T-helper 1 cell treated with Interleukin-12 subunit alpha and Interleukin-12 subunit beta and Interleukin-4 antibody, amounts not matched to agents 30 μg/mL and 1 μg/mL, for 36 hours (primary cell): ENCODE measurements at regions not wholly inside any gene's neighbourhood (a gene's known extent, or its start where the extent isn't known, plus 50 kb on each side); places are given as distances from the start of the nearest gene placed in this dataset.

Experiments used
- H3K27ac Mint-ChIP-seq: one replicate; pipeline ENCODE4 v1.8.0; 2021; ENCODE audit warnings: mild to moderate bottlenecking, mixed read lengths
- H3K27me3 Mint-ChIP-seq: one replicate; pipeline ENCODE4 v1.8.0; 2021; ENCODE audit warnings: low read depth, mixed read lengths
- H3K36me3 Mint-ChIP-seq: one replicate; pipeline ENCODE4 v1.8.0; 2021; ENCODE audit warnings: low read depth, mixed read lengths
- H3K4me1 Mint-ChIP-seq: one replicate; pipeline ENCODE4 v1.8.0; 2021; ENCODE audit warnings: low read depth, mixed read lengths
- H3K4me3 Mint-ChIP-seq: one replicate; pipeline ENCODE4 v1.8.0; 2021; ENCODE audit warnings: mild to moderate bottlenecking, moderate library complexity, mixed read lengths
- H3K9me3 Mint-ChIP-seq: one replicate; pipeline ENCODE4 v1.8.0; 2021; ENCODE audit warnings: mixed read lengths

DNA sequence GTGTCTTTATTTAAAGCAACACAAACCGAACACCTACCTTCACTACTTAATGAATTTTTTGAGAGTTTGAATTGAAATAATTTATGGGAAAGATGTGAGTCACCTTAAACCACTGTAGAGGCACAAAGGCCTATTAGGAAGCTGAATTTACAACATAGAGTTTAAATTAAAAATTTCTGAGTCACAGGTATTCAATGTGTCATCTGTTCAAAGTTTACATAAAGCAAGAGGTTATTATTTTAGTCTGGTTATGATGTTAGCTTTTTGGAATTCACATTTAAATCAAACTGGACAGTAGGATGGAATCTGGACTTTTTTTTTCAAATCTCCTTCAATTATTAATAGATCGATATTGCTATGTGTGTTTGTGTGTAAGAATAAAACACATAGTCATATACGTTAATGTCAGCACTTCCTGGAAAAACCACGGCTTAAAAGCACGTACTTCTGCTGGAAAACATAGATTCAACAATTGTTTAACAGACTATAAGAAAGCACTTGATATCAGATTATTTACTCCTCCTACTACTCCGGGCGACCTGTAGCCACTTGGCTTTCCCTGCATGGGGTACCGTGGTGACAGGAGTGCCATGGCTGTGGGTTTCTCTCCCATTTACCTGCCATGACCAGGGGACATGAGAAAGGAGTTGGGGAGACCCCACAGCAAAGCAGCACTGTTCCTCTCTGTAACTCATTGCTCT lies 638.6 kb downstream of the SEMA5A start:
- Mint-ChIP-seq H3K4me1 (no peaks in the 10 kb centered on the region), H3K36me3 (no peaks in the 10 kb centered on the region), H3K4me3 (no peak overlapping the region), H3K27ac (no peak overlapping the region), H3K9me3 (peaks cover 4% of the 10 kb centered on the region), H3K27me3 (no peaks in the 10 kb centered on the region)

DNA sequence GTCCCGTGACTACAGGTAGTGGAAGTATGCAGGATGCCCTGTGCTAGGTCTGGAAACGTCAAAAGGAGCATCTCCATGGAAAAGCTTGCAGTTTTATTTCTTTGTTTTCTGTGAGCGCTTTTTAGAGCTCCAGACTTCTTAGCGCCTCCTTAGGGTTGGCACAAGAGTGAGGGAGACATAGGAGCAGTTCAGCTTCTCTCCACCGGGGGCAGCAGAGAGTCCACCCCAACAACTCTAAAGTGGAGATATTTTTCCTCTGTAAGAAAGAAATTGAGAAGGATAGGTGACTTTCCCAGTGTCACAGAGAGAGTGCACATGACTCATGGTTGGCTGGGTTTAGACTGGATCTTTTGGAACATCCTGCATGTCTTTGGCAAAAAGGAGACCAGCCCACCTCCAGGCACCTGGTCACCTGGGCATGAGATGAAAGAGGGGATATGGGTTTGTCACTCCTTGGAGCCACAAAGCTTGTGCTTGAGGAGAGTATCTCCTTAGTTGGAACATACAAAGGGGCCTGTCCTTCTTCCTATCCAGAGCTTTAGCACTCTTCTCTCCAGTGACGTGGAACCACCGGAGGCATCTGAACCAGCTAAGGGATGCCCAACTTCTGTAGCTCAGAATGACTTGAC lies 637.7 kb downstream of the SEMA5A start:
- no peak overlapping the region for H3K27ac Mint-ChIP-seq
- H3K4me3 Mint-ChIP-seq = no peak overlapping the region
- no peaks in the 10 kb centered on the region for H3K9me3 Mint-ChIP-seq
- no peaks in the 10 kb centered on the region for H3K27me3 Mint-ChIP-seq
- no peaks in the 10 kb centered on the region for H3K36me3 Mint-ChIP-seq
- H3K4me1 Mint-ChIP-seq = no peaks in the 10 kb centered on the region

- no peak overlapping the region for H3K27ac Mint-ChIP-seq
- H3K36me3 Mint-ChIP-seq = no peaks in the 10 kb centered on the region
- no peaks in the 10 kb centered on the region for H3K4me1 Mint-ChIP-seq
- no peaks in the 10 kb centered on the region for H3K9me3 Mint-ChIP-seq
- H3K4me3 Mint-ChIP-seq = no peak overlapping the region
- H3K27me3 Mint-ChIP-seq = no peaks in the 10 kb centered on the region
Measured at GRCh38 chr5:8912106-8912505, 633.8 kb downstream of the SEMA5A start.

DNA sequence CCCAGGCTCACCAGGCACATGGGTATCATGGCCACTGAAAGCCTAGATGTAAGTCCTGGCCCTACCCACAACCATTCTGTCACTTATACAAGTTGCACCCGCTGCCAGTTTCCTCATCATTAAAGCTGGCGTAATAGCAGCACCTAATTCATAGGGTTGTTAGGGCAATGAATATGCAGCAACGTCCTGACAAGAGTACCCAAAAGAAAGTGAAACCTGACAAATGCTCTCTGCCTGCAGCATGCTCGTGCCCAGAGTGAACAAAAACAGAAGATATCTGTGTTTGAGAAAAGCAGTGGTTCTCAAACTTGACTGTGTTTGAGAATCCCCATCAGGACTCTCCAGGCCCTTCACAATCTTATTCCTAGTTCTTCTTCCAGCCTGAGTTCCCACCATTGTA lies 632.4 kb downstream of the SEMA5A start:
- Mint-ChIP-seq H3K9me3 (peaks cover 3% of the 10 kb centered on the region), H3K36me3 (no peaks in the 10 kb centered on the region), H3K27ac (no peak overlapping the region), H3K4me3 (no peak overlapping the region), H3K27me3 (no peaks in the 10 kb centered on the region), H3K4me1 (no peaks in the 10 kb centered on the region)

GRCh38 chr5:8919096-8919495 lies 626.8 kb downstream of the SEMA5A start:
- H3K27ac Mint-ChIP-seq = no peak overlapping the region
- peaks cover 7% of the 10 kb centered on the region for H3K9me3 Mint-ChIP-seq
- no peaks in the 10 kb centered on the region for H3K4me1 Mint-ChIP-seq
- H3K4me3 Mint-ChIP-seq = no peak overlapping the region
- no peaks in the 10 kb centered on the region for H3K36me3 Mint-ChIP-seq
- no peaks in the 10 kb centered on the region for H3K27me3 Mint-ChIP-seq

- Mint-ChIP-seq H3K9me3 (peaks cover 4% of the 10 kb centered on the region), H3K4me3 (no peak overlapping the region), H3K36me3 (no peaks in the 10 kb centered on the region), H3K4me1 (no peaks in the 10 kb centered on the region), H3K27ac (no peak overlapping the region), H3K27me3 (no peaks in the 10 kb centered on the region)
Measured at GRCh38 chr5:8923526-8923925, 622.3 kb downstream of the SEMA5A start.

GRCh38 chr5:8924054-8924793 lies 621.7 kb downstream of the SEMA5A start:
- Mint-ChIP-seq H3K9me3 (peaks cover 4% of the 10 kb centered on the region), H3K4me3 (no peak overlapping the region), H3K36me3 (no peaks in the 10 kb centered on the region), H3K27ac (no peak overlapping the region), H3K27me3 (no peaks in the 10 kb centered on the region), H3K4me1 (no peaks in the 10 kb centered on the region)

GRCh38 chr5:8930021-8930420 lies 615.9 kb downstream of the SEMA5A start:
- Mint-ChIP-seq H3K4me1 (no peaks in the 10 kb centered on the region), H3K36me3 (no peaks in the 10 kb centered on the region), H3K4me3 (no peak overlapping the region), H3K9me3 (peaks cover 27% of the 10 kb centered on the region), H3K27ac (no peak overlapping the region), H3K27me3 (no peaks in the 10 kb centered on the region)

- H3K9me3 Mint-ChIP-seq = peaks cover 34% of the 10 kb centered on the region
- no peaks in the 10 kb centered on the region for H3K27me3 Mint-ChIP-seq
- no peak overlapping the region for H3K27ac Mint-ChIP-seq
- no peaks in the 10 kb centered on the region for H3K36me3 Mint-ChIP-seq
- no peak overlapping the region for H3K4me3 Mint-ChIP-seq
- H3K4me1 Mint-ChIP-seq = no peaks in the 10 kb centered on the region
Measured at GRCh38 chr5:8934455-8934854, 611.4 kb downstream of the SEMA5A start.

GRCh38 chr5:8940934-8941333 lies 604.9 kb downstream of the SEMA5A start:
- H3K4me1 Mint-ChIP-seq = no peaks in the 10 kb centered on the region
- H3K27ac Mint-ChIP-seq = no peak overlapping the region
- H3K4me3 Mint-ChIP-seq = no peak overlapping the region
- H3K36me3 Mint-ChIP-seq = no peaks in the 10 kb centered on the region
- H3K27me3 Mint-ChIP-seq = no peaks in the 10 kb centered on the region
- H3K9me3 Mint-ChIP-seq = peaks cover 23% of the 10 kb centered on the region

GRCh38 chr5:8943301-8943700 lies 602.6 kb downstream of the SEMA5A start:
- Mint-ChIP-seq H3K4me1 (no peaks in the 10 kb centered on the region), H3K27ac (no peak overlapping the region), H3K9me3 (peaks cover 24% of the 10 kb centered on the region), H3K4me3 (no peak overlapping the region), H3K27me3 (no peaks in the 10 kb centered on the region), H3K36me3 (no peaks in the 10 kb centered on the region)

DNA sequence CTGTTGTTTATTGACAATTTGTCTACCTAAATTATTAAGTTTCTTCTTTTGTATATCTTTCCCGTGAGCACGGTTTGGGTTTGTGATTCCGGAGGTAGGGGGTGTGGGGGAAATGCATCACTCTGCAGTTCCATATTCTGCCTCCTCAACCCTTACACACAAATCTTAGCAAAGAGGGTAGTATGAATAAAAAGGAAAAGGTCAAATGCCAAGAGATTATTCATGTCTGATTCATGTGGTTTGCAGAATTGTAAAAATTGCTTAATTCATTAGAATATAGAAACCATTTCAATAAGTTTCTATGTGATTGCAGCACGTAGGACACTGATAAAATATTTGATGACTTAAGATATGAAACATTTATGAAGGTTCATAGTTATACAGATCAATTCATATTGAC lies 601.9 kb downstream of the SEMA5A start:
- Mint-ChIP-seq H3K4me3 (no peak overlapping the region), H3K27ac (no peak overlapping the region), H3K36me3 (no peaks in the 10 kb centered on the region), H3K4me1 (no peaks in the 10 kb centered on the region), H3K9me3 (peaks cover 22% of the 10 kb centered on the region), H3K27me3 (no peaks in the 10 kb centered on the region)

GRCh38 chr5:8945972-8946371 lies 599.9 kb downstream of the SEMA5A start:
- H3K36me3 Mint-ChIP-seq = no peaks in the 10 kb centered on the region
- peaks cover 17% of the 10 kb centered on the region for H3K9me3 Mint-ChIP-seq
- no peak overlapping the region for H3K4me3 Mint-ChIP-seq
- no peaks in the 10 kb centered on the region for H3K27me3 Mint-ChIP-seq
- no peaks in the 10 kb centered on the region for H3K4me1 Mint-ChIP-seq
- no peak overlapping the region for H3K27ac Mint-ChIP-seq

GRCh38 chr5:8949908-8950307 lies 596.0 kb downstream of the SEMA5A start:
- Mint-ChIP-seq H3K9me3 (peaks cover 12% of the 10 kb centered on the region), H3K4me1 (no peaks in the 10 kb centered on the region), H3K27me3 (no peaks in the 10 kb centered on the region), H3K27ac (no peak overlapping the region), H3K4me3 (no peak overlapping the region), H3K36me3 (no peaks in the 10 kb centered on the region)

- H3K4me1 Mint-ChIP-seq = no peaks in the 10 kb centered on the region
- H3K4me3 Mint-ChIP-seq = no peak overlapping the region
- H3K9me3 Mint-ChIP-seq = peaks cover 15% of the 10 kb centered on the region
- H3K27ac Mint-ChIP-seq = no peak overlapping the region
- no peaks in the 10 kb centered on the region for H3K36me3 Mint-ChIP-seq
- H3K27me3 Mint-ChIP-seq = no peaks in the 10 kb centered on the region
Measured at GRCh38 chr5:8952147-8952546, 593.7 kb downstream of the SEMA5A start.
